Spleen (tissue), 11 donors: ENCODE measurements at regions not wholly inside any gene's neighbourhood (a gene's known extent, or its start where the extent isn't known, plus 50 kb on each side); places are given as distances from the start of the nearest gene placed in this dataset.

Source experiments
- DNase-seq: peaks from one replicate; pipeline ENCODE4 v3.0.0-alpha.2; 2020
- H3K27ac ChIP-seq, 8 donors: fragments of 200-600 bp; sonication (generic) in 7 of 8; 1 replicate in 4 of 8; 2 replicates in 4 of 8; pipeline versions ENCODE4 v1.5.0 to v1.8.0; 2016 to 2021; ENCODE audit warnings: inconsistent platforms in 4 of 8, mild to moderate bottlenecking in 4 of 8, moderate library complexity in 1 of 8
- H3K27me3 ChIP-seq, 7 donors: fragments of 200-600 bp; sonication (generic) in 6 of 7; replicated peaks in 1 of 7; 1 replicate in 4 of 7; 2 replicates in 3 of 7; pipeline versions ENCODE4 v1.5.0 to v1.8.0; 2016 to 2021; ENCODE audit warnings: inconsistent platforms in 3 of 7, mild to moderate bottlenecking in 1 of 7
- H3K36me3 ChIP-seq, 6 donors: fragments of 200-600 bp; sonication (generic) in 5 of 6; 1 replicate in 4 of 6; 2 replicates in 2 of 6; pipeline versions ENCODE4 v1.5.0 to v1.8.0; 2016 to 2021; ENCODE audit warnings: inconsistent platforms in 2 of 6
- H3K4me1 ChIP-seq, 6 donors: fragments of 200-600 bp; sonication (generic) in 5 of 6; 1 replicate in 3 of 6; 2 replicates in 3 of 6; pipeline versions ENCODE4 v1.5.0 to v1.8.0; 2016 to 2021; ENCODE audit warnings: inconsistent platforms in 3 of 6
- H3K4me3 ChIP-seq, 8 donors: fragments of 200-600 bp; sonication (generic) in 7 of 8; 1 replicate in 4 of 8; 2 replicates in 4 of 8; pipeline versions ENCODE4 v1.5.0 to v1.8.0; 2016 to 2021; ENCODE audit warnings: inconsistent platforms in 4 of 8, mild to moderate bottlenecking in 4 of 8, moderate library complexity in 2 of 8
- H3K9me3 ChIP-seq, 8 donors: fragments of 200-600 bp; sonication (generic) in 7 of 8; 1 replicate in 4 of 8; 2 replicates in 4 of 8; pipeline versions ENCODE4 v1.5.0 to v1.8.0; 2016 to 2021; ENCODE audit warnings: inconsistent platforms in 4 of 8
- POLR2A ChIP-seq, 3 donors: fragments of 450-650 bp; IDR thresholded peaks; one replicate each; pipeline ENCODE4 v1.5.1; 2017; ENCODE audit warnings: antibody characterized with exemption in 3 of 3, mild to moderate bottlenecking in 1 of 3
- POLR2AphosphoS5 ChIP-seq, 3 donors: sonication (generic); formaldehyde crosslinking; IDR thresholded peaks; one replicate each; pipeline ENCODE4 v1.5.1; 2017; ENCODE audit warnings: antibody characterized with exemption in 3 of 3
- WGBS, 5 donors: extraction: QIAGEN DNeasy Blood & Tissue Kit in 3 of 5; methylation state at CpG; one replicate each; pipeline versions ENCODE4 v1.1.5 to v1.1.7; 2013 to 2018; 5-methylcytosine and 5-hydroxymethylcytosine counted together
- intact Hi-C: fragments of 100-400 bp; cut with DNase I; formaldehyde crosslinking; loops from one replicate; pipeline ENCODE4 v1.15.0; 2023; ENCODE audit warnings: low total_unique reads
- TF ChIP-seq, protein P1 (sequence below), 11 experiments: fragments of 200-600 bp in 7 of 11; fragments of 450-650 bp in 4 of 11; sonication (generic) in 4 of 11; IDR thresholded peaks in 8 of 11; conservative IDR thresholded peaks in 3 of 11; 1 replicate in 7 of 11; 2 replicates in 4 of 11; pipeline versions ENCODE4 v1.4.0 to v1.8.0; 2016 to 2021; ENCODE audit warnings: antibody characterized with exemption in 11 of 11, inconsistent platforms in 4 of 11, mild to moderate bottlenecking in 1 of 11
- donor health status: healthy with polysubstance abuse.
- donor health status: DM: no; HTN: no; CAD: no; lungs with moderate emphysema.
- donor health status: DM: no; HTN: no; CAD: no.
- donor health status: Bipolar disorder and iron deficiency.
- donor health status: healthy.
- donor health status: DM: no; HTN: no; CAD: no.
- donor health status: DM: yes; HTN: yes; CAD: no.

DNA sequence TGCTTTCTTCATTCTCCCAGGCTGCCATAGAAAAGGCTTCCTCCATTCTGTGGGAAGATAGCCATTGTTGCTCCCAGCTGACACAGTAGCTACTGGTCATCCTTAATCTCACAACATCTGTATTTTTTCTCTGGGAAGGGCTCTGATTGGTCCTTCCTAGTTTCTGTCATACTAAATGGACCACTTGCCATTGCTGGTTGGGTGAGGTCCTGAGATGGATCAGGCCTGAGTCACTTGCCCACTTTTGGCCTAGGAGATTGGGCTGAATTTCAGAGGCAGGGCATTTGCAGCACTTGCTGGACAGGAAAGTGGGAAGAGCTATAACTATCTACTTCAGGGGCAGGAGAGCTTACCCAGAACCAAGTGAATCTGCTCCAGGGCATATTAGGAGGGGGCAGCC, 106.5 kb upstream of the PROK2 start:
- TF ChIP-seq POLR2A (IDR thresholded peaks at IDR 0.05) (no peak), POLR2AphosphoS5 (IDR thresholded peaks at IDR 0.05) (no peak)
- TF ChIP-seq, protein P1, sequence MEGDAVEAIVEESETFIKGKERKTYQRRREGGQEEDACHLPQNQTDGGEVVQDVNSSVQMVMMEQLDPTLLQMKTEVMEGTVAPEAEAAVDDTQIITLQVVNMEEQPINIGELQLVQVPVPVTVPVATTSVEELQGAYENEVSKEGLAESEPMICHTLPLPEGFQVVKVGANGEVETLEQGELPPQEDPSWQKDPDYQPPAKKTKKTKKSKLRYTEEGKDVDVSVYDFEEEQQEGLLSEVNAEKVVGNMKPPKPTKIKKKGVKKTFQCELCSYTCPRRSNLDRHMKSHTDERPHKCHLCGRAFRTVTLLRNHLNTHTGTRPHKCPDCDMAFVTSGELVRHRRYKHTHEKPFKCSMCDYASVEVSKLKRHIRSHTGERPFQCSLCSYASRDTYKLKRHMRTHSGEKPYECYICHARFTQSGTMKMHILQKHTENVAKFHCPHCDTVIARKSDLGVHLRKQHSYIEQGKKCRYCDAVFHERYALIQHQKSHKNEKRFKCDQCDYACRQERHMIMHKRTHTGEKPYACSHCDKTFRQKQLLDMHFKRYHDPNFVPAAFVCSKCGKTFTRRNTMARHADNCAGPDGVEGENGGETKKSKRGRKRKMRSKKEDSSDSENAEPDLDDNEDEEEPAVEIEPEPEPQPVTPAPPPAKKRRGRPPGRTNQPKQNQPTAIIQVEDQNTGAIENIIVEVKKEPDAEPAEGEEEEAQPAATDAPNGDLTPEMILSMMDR (IDR thresholded peaks at IDR 0.05 in 8 of 11, conservative IDR thresholded peaks at IDR 0.05 in 3 of 11) = no peak
- H3K27me3 ChIP-seq = peaks cover 0 to 42% (median 0%) of the 10 kb centered on the region in 7 donors
- H3K27ac ChIP-seq = no peak overlapping the region
- H3K9me3 ChIP-seq = no peaks in the 10 kb centered on the region
- H3K4me1 ChIP-seq = no peaks in the 10 kb centered on the region
- no peak for DNase-seq
- no peaks in the 10 kb centered on the region for H3K36me3 ChIP-seq
- H3K4me3 ChIP-seq = no peak overlapping the region
- intact Hi-C loops = no loop called here

DNA sequence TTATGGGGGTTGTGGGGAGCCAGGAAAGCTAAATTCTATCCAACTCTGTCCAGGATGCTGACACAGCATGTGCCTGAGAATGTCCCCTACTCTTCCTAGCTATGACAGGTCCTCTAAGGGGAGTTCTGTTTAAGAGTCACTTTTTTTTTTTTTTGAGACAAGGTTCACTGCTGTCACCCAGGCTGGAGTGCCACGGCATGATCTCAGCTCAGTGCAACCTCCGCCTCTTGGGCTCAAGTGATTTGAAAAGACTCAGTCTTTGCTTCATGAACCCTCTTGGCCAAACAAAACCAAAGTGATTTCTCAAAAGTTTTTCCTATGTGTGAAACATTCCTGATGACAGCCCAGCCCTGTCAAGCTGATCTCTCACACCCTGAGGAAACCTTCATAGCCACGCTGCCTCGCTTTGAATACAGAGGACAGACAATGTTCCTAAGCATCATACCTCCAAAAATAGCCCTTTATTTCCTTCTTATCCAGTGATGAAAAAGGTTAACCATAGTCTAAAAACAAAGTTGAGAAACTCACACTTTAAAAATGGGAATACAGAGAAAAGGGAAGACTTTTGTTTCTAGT, 105.5 kb upstream of the PROK2 start:
- Histone ChIP-seq H3K27ac (no peak overlapping the region), H3K4me1 (no peaks in the 10 kb centered on the region), H3K4me3 (no peak overlapping the region), H3K27me3 (peaks cover 0 to 44% (median 0%) of the 10 kb centered on the region in 7 donors), H3K36me3 (no peaks in the 10 kb centered on the region), H3K9me3 (no peaks in the 10 kb centered on the region)
- intact Hi-C loops = no loop called here
- 73 to 87% (median 74%) methylated on average over 4 of the region's 4 CpGs for WGBS, 5 donors
- DNase-seq = no peak
- TF ChIP-seq, protein P1 (IDR thresholded peaks at IDR 0.05 in 8 of 11, conservative IDR thresholded peaks at IDR 0.05 in 3 of 11) = no peak
- no peak for TF ChIP-seq POLR2A (IDR thresholded peaks at IDR 0.05)
- no peak for TF ChIP-seq POLR2AphosphoS5 (IDR thresholded peaks at IDR 0.05)

DNA sequence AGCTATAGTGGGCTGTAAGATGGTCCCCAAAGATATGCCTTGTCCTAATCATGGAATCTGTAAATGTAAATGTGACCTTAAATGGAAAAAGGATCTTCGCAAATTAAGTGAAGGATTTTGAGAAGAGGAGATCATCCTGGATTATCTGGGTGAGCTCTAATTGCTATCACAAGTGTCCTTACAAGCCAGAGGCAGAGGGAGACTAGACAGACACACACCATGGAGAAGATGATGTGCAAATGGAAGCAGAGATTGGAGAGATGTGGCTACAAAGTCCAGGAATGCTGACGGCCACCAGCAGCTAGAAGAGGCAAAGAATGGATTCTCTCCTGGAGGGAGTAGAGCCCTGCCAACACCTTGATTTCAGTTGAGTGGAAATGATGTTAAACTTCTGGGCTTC, 102.3 kb upstream of the PROK2 start:
- Histone ChIP-seq H3K9me3 (no peaks in the 10 kb centered on the region), H3K4me3 (no peak overlapping the region), H3K27ac (no peak overlapping the region), H3K4me1 (no peaks in the 10 kb centered on the region), H3K36me3 (no peaks in the 10 kb centered on the region), H3K27me3 (peaks cover 0 to 39% (median 0%) of the 10 kb centered on the region in 7 donors)
- WGBS, 5 donors = 85 to 97% (median 93%) methylated on average over 2 of the region's 2 CpGs
- no peak for DNase-seq
- intact Hi-C loops = no loop called here
- TF ChIP-seq POLR2A (IDR thresholded peaks at IDR 0.05) (no peak), POLR2AphosphoS5 (IDR thresholded peaks at IDR 0.05) (no peak)

DNA sequence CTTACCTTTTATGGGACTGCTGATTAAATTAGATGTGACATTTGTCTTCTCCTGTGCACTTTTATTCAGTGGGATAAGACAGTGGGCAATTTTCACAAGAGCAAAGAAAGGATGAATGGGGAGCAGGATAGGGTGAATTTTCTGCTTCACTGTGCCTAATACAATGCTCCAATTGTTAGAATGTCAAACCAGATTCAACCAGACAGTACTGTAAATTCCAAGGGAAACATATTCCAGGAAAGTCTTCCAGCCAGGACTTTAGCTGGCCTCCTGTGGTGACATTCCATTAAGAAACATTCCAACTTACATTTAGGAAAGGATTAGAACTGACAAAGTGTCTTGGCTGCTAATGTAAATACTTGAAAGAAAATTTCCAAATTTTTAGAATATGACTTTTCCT, 100.1 kb upstream of the PROK2 start:
- Histone ChIP-seq H3K4me1 (no peaks in the 10 kb centered on the region), H3K27me3 (peaks cover 0 to 34% (median 0%) of the 10 kb centered on the region in 7 donors), H3K27ac (no peak overlapping the region), H3K4me3 (no peak overlapping the region), H3K36me3 (no peaks in the 10 kb centered on the region), H3K9me3 (no peaks in the 10 kb centered on the region)
- TF ChIP-seq POLR2A (IDR thresholded peaks at IDR 0.05) (no peak), POLR2AphosphoS5 (IDR thresholded peaks at IDR 0.05) (no peak)
- TF ChIP-seq, protein P1 (IDR thresholded peaks at IDR 0.05 in 8 of 11, conservative IDR thresholded peaks at IDR 0.05 in 3 of 11) = no peak
- DNase-seq = no peak
- intact Hi-C loops = no loop called here

DNA sequence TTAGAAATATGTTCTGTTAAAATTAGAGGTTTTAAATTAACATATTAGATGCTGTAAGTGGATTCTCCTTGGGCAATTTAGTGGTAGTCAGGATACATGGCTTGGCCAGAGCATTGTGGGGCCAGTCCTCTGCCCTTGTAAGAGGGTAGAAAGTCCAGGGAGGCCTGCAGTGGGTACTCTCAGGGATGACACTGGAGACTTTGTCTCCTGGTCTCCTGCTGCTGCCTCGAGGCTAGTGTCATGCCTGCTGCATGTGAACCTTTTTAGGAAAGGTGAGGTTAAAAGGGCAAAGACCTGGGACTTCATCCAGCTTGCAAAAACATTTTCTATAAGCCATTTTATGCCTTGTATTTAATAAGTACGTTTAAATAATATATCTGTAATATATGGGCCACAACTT, 96.8 kb upstream of the PROK2 start:
- no peak for DNase-seq
- WGBS, 5 donors = 73 to 93% (median 79%) methylated on average over 2 of the region's 2 CpGs
- Histone ChIP-seq H3K4me1 (no peaks in the 10 kb centered on the region), H3K27ac (no peak overlapping the region), H3K4me3 (no peak overlapping the region), H3K36me3 (no peaks in the 10 kb centered on the region), H3K9me3 (no peaks in the 10 kb centered on the region), H3K27me3 (peaks cover 0 to 42% (median 0%) of the 10 kb centered on the region in 7 donors)
- intact Hi-C loops = no loop called here
- TF ChIP-seq POLR2AphosphoS5 (IDR thresholded peaks at IDR 0.05) = no peak
- TF ChIP-seq, protein P1 (IDR thresholded peaks at IDR 0.05 in 8 of 11, conservative IDR thresholded peaks at IDR 0.05 in 3 of 11) = no peak
- no peak for TF ChIP-seq POLR2A (IDR thresholded peaks at IDR 0.05)
